ENCODE measurements at regions not wholly inside any gene's neighbourhood (a gene's known extent, or its start where the extent isn't known, plus 50 kb on each side); places are given as distances from the start of the nearest gene placed in this dataset.
A peak's percentile ranks its signal among the peaks of the same experiment; 100 is the strongest.

DNA sequence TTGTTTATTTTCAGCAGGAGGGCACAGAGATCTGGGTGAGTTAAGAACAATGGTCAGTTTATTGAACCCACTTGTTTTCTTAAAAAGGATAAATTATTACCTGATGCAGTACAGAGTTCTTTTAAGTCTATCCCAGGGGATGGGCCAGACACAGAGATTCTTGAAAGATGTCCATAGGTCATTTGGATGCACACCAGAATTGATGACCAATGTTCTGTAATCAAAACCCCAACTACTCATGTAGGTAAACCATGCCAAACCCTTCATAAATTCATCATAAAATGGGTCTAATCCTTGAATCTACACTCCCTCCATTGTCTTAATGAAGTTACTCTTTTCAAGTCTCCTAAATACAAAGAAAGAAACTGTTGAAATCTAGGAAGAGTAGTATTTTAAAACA, 273.0 kb upstream of the COL8A1 start:
- no peak for DNase-seq

GRCh38 chr3:99357131-99357530, 281.3 kb upstream of the COL8A1 start:
- no peak for DNase-seq

DNA sequence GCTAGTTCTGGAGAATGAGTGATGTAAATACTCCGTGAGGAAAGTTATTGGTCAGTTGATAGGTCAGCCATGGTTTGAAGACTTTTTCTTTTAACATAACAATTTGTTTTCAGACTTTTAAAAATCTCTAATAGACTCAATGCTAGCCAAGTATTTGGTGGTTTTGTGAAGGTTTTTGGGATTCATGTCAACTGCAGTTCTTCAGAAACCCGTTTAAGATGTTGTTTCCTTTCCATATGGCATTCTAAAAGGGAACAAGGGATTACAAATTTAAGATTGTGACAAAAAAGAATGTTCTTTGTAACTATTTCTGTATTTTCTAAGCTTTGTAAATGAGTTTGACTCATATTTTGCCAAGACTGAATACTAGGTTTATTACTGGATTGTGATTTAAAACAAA, 281.7 kb upstream of the COL8A1 start:
- no peak for DNase-seq

DNA sequence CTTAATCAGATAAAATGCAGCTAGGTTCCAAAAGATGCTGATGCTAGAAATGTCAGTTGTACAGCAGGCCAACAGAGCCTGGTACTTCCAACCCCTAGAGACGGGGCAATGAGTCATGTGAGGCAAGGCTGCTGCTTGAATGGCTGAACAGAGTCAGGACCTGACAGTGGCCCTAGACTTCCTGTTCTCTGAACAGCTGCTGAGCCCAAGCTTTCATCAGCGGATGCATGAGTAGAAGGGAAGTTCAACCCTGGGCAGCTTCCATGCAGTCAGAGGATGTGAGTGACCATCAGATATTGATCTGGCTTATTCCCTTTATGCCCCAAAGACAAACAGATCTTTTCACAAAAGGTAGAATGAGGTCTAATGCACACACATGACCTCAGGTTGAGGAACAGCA, 282.9 kb upstream of the COL8A1 start:
- DNase-seq = no peak

GRCh38 chr3:99352811-99353210, 285.6 kb upstream of the COL8A1 start:
- DNase-seq = no peak

DNA sequence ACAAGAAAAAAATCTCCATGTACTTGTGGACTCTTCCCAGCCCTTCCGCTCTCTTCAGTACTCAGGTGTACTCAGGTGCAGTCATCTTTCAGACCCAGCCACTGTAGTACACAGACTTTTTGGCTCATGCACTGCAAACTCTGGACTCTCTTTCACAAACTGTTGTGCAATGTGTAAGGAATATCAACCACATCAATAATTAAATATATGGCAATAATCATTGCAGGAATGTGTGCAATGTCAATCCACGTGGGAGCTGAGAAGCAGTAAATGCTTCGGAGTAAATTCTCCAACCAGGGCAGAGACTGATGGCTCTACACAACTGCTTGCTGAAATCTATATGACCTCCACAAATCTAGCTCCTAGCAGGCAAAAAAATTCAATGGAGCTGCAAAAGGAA, 287.3 kb upstream of the COL8A1 start:
- no peak for DNase-seq

- DNase-seq = no peak
Measured at GRCh38 chr3:99348451-99348850, 289.9 kb upstream of the COL8A1 start.

GRCh38 chr3:99344216-99344615, 294.2 kb upstream of the COL8A1 start:
- DNase-seq = no peak

GRCh38 chr3:99342383-99342782, 296.0 kb upstream of the COL8A1 start:
- no peak for DNase-seq

- no peak for DNase-seq
Measured at GRCh38 chr3:99339222-99339621, 299.2 kb upstream of the COL8A1 start.

GRCh38 chr3:99332718-99333117, 305.7 kb upstream of the COL8A1 start:
- no peak for DNase-seq

DNA sequence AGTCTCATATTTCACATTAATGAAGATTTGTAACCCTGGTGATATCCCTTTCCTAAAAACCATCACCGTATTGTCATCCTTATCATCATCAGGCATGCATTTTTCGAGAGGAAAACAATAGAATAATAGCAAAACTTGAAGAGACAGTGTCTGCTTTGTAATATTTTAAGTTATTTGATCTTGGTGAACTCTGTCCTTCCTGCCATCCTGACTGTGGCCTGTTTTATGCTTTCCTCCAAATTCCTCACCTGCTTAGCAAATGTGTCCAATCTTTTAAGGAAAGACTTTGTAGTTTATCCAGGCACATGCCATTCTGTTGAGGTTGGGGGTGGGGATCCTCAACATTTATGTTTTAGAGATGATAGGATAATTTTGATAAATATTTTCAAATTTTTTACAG, 306.1 kb upstream of the COL8A1 start:
- DNase-seq = no peak

DNA sequence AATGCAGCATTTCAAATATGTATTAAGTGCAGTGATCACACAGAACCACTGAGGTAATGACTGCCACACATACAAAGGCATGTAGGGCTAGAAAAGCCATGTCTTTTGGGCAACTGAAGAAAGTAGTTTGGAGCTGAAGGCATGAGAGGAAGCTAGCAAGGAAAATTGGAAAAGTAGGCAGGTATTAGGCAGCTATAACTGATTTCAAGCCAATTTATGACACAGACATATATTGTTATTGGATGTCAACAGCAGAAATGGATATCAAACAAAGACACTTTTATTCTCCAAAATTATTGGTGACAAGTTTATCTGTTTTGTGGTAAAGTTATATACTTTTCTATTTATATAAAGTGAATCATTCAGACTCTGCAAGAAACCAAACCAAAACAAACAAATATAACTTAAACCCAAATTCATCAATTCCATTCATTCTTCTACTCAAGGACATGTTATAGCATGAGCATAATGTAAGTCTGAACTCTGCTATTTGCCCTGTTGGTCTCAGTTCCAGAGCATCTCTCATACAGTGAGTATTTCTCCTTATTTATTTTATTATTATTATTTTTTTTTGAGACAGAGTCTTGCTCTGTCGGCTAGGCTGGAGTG, 307.4 kb upstream of the COL8A1 start:
- DNase-seq = no peak

DNA sequence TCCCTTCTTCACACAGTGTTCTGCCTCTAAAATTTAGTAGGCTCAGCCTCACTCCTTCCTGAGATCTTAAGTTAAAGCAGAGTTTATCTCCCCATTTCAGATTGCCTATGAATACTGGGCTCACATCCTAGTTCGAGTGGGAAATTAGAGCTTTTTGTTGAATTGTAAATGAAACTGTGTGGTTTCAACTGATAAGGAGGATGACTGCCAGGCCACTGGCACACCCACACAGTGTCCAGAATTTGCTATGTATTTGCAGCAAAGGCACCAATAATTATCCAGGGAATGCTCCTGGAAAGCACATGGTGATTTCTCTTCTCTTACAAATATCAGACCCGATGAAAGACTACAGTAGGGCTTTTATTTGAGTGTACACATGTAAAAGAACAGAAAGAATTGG, 308.1 kb upstream of the COL8A1 start:
- no peak for DNase-seq

- DNase-seq = no peak
Measured at GRCh38 chr3:99325402-99325801, 313.0 kb upstream of the COL8A1 start.

- no peak for DNase-seq
Measured at GRCh38 chr3:99324636-99325203, 313.7 kb upstream of the COL8A1 start.

DNA sequence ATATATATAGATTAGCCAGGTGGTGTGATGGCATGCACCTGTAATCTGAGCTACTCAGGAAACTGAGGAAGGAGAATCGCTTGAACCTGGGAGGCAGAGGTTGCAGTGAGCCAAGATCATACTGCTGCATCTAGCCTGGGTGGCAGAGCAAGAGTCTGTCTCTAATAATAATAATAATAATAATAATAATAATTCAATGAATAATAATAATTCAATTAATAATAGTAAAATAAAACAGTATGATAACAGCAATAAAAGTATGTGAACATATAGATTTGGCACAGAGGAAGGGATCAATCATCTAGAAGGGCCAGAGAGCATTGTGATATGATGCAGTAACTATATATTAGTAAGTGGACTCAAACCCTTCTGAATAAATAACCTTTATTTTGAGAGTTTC, 314.5 kb upstream of the COL8A1 start:
- DNase-seq = no peak

DNA sequence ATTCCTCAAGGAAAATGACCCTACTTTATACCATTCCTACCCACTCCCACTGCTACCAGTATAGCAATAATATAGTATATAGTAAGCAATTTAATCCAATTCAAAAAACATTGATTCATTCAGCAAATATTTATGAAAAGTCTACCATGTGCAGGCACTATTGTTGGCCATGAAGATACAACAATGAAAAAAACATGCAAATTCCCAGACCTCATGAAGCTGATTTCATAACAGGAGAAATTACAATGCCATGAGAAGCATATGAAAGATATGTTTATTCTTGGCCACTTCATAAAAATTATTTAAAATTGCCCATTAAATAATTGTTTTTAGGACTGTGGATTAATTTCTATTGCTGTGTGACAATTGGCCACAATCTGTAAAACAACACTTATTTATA, 315.8 kb upstream of the COL8A1 start:
- DNase-seq = no peak

DNA sequence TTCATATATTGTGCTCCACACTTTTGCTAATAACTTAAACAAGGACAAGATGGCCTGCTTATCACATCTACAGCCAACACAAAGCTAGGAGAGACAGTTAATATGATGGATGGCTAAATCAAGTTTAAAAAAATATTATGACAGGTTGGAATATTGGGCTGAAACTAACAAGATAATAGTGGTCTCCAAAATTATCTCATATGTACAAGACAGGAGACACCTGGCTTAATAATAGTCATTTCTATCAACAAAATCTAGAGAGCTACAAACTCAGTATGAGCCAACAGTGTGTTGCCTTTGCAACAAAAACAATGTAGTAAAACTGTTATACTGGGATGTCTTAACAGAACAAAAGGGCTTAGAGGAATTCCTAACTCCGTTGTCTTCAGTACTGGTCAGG, 317.1 kb upstream of the COL8A1 start:
- no peak for DNase-seq

- no peak for DNase-seq
Measured at GRCh38 chr3:99319961-99320360, 318.4 kb upstream of the COL8A1 start.

GRCh38 chr3:99319450-99319849, 318.9 kb upstream of the COL8A1 start:
- no peak for DNase-seq

DNA sequence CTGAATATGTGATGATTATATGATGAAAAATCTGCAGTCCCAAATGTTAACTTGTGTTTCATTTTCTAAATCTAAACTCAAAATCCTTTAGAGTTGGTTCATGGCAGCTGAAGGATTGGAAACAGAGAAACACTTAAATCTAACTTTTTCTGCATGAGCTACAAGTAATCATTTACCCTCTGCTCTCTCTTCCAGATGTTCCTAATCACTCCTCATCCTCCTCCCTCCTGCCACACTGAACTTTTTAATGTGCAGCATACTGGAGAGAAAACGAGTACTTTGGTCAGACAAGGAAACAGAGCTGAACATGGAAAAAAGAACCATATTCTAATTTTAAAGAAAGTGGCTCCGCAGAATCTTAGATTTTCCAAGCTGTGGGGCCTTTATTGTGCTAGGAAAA, 321.2 kb upstream of the COL8A1 start:
- DNase-seq = no peak

GRCh38 chr3:99315896-99316295, 322.5 kb upstream of the COL8A1 start:
- DNase-seq = no peak

- DNase-seq = peak in 1 of 2 donors; percentile 0
Measured at GRCh38 chr3:99313485-99313884, 324.9 kb upstream of the COL8A1 start.

DNA sequence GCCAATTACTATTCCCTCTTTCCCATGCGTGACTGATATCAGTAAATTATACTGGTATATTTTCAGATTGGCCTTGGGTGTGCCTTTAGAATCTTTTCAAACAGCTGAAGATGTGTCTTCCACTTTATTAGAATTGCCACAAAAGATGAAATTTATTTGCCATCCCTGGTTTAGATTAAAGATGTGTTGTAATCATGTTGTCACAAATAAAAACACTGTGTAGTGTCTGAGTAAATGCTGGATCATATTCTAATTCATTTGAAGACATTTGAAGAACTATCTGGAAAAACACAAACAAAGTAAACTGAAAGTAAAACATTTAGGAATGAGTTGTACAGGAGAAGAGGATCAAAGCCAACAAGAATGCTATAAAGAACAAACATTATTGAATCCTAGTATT, 339.7 kb upstream of the COL8A1 start:
- no peak for DNase-seq
